ENCODE measurements at regions not wholly inside any gene's neighbourhood (a gene's known extent, or its start where the extent isn't known, plus 50 kb on each side); places are given as distances from the start of the nearest gene placed in this dataset.

- DNase-seq (ENCODE audit: low spot score), result no peak
- TF ChIP-seq CTCF (IDR thresholded peaks at IDR 0.05; ENCODE audit: extremely low read depth, missing control alignments), result no peak
Measured at GRCh38 chr6:159435701-159436100, 257.3 kb downstream of the SOD2 start.

GRCh38 chr6:159434410-159434809, 258.6 kb downstream of the SOD2 start:
- TF ChIP-seq CTCF (IDR thresholded peaks at IDR 0.05; ENCODE audit: extremely low read depth, missing control alignments), result no peak
- no peak for DNase-seq (ENCODE audit: low spot score)

- TF ChIP-seq CTCF (IDR thresholded peaks at IDR 0.05; ENCODE audit: extremely low read depth, missing control alignments), result no peak
- no peak for DNase-seq (ENCODE audit: low spot score)
Measured at GRCh38 chr6:159433550-159433949, 259.5 kb downstream of the SOD2 start.

GRCh38 chr6:159431750-159432149, 261.3 kb downstream of the SOD2 start:
- no peak for TF ChIP-seq CTCF (IDR thresholded peaks at IDR 0.05; ENCODE audit: extremely low read depth, missing control alignments)

GRCh38 chr6:159430323-159430722, 261.1 kb downstream of the FNDC1 start:
- TF ChIP-seq CTCF (IDR thresholded peaks at IDR 0.05; ENCODE audit: extremely low read depth, missing control alignments), result no peak
- DNase-seq (ENCODE audit: low spot score), result no peak

More at GRCh38 chr6:159431750-159432149, 261.3 kb downstream of the SOD2 start:
- DNase-seq (ENCODE audit: low spot score), result no peak

- TF ChIP-seq CTCF (IDR thresholded peaks at IDR 0.05; ENCODE audit: extremely low read depth, missing control alignments), result no peak
Measured at GRCh38 chr6:159429433-159429832, 260.2 kb downstream of the FNDC1 start.

GRCh38 chr6:159427771-159428170, 258.6 kb downstream of the FNDC1 start:
- DNase-seq (ENCODE audit: low spot score), result no peak
- TF ChIP-seq CTCF (IDR thresholded peaks at IDR 0.05; ENCODE audit: extremely low read depth, missing control alignments), result no peak

More at GRCh38 chr6:159429433-159429832, 260.2 kb downstream of the FNDC1 start:
- no peak for DNase-seq (ENCODE audit: low spot score)
